ENCODE measurements at regions not wholly inside any gene's neighbourhood (a gene's known extent, or its start where the extent isn't known, plus 50 kb on each side); places are given as distances from the start of the nearest gene placed in this dataset.
A peak's percentile ranks its signal among the peaks of the same experiment; 100 is the strongest.

DNA sequence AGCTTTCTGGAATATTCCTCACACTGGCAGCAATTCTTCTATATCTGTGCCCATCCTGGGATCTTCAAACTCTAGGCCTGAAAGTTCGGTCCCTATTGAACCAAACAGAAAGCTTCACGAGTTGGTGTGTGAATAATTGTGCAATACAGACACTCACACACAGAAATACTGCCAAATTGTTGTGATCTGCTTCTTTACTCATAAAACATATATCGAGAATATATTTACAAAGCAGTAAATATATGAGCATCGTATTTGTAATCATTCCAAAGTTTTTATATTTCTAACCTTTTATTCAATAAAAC is 56.6 kb upstream of the BEX4 start:
- DNase-seq (ENCODE audit: low read depth), result no peak

DNA sequence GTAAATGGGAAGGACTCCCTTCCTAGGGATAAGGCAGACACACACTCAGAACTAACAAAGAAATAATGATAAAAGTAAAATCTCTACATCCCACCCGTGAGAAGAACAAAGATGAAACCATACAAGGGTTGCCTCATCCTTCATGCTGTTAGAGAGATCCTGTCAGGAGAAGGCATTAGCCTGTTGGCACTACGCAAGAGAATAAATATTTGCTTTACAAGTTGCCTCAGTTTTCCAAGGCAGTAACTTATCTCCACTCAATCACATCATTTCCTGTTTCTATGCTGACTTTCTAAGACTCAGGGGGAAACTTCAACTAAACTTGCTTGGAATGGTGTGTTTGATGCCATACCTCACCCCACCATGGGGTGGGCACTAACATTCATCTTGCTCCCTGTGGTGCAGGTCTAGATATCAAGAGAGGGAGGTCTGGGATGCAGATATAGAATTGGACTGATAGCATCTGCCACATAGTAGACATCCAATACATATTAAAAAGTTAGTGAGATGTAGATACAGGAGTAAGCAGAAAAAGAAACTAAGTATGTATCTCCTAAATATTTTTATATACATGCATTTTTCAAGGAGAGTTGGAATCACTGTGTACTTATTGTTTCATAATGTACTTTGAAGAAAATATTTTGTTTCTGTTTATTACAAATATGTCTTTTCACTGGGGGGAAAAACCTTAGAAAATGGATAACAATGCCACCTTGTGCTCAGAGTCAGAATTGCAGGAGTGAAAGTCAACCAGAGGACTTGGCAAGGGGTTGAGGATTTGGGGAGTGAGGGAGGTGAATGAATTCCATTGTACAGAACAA is 57.2 kb upstream of the BEX4 start:
- peak; percentile 46 for DNase-seq (ENCODE audit: low read depth)

DNA sequence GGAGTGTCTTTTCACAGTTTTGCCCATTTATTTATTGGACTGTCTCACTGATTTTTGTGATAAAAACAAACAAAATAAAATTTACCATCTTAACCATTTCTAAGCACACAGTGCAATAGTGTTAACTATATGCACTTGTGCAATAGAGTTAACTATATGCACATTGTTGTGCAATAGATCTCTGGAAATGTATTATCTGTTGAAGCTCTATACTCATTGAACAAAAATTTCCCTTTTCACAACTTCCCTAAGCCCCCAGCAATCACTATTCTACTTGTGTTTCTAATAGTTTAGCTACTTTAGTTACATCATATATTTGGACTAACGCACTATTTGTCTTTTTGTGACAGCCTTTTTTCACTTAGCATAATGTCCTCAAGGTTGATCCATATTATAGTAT is 59.7 kb upstream of the BEX4 start:
- DNase-seq (ENCODE audit: low read depth), result no peak

DNA sequence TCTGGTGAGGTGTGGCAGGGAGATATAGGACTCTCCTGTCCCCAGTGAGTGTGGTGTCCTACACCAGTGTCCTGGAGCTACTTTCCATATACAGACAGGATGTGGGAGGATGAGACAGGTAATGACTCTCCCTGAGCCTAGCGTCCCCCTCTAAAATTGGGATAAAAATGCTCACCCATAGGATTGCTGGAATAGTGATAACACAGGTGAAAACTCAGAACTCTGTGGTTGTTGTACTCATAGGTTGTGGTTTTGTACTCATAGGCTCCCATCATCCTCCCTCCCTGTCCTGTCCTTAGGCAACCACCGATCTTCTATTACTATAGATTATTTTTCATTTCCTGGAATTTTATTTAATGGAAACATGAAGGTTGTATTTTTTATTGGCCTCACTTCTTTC is 60.7 kb upstream of the NXF3 start:
- DNase-seq (ENCODE audit: low read depth), result no peak

DNA sequence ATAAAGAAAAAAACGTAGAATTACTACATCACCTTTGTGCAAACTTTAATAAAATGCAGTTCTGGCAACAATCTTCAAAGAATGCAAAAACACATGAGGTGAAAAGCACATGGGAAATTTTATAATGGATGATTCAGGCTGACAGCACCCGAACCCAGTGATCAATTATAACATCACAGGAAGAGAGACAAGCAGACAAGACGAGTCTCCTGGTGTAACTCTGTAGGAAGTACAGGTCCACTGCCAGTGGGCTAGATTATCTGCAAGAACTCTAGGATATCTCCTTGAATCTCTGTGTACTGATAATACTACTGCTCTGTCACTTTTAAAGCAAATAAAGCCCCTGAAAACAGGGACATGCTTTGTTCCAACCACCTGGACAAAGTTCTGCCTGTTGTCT is 58.9 kb upstream of the NXF3 start:
- no peak for DNase-seq (ENCODE audit: low read depth)

DNA sequence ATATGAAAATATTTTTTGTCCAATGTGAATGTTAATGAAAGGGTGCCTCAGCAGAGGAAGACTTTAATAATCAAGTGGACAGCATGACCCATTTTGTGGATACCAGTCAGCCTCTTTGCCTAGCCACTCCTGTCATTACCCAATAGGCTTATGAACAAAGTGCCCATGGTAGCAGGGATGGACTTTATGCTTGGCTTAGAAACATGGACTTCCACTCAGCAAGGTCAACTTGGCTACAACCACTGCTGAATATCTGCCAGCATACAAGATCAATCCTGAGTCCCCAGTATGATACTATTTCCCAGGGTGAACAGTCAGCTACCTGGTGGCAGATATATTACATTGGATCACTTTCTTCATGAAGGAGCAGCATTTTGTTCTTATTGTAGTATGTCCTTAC is 56.7 kb upstream of the NXF3 start:
- DNase-seq (ENCODE audit: low read depth), result no peak

DNA sequence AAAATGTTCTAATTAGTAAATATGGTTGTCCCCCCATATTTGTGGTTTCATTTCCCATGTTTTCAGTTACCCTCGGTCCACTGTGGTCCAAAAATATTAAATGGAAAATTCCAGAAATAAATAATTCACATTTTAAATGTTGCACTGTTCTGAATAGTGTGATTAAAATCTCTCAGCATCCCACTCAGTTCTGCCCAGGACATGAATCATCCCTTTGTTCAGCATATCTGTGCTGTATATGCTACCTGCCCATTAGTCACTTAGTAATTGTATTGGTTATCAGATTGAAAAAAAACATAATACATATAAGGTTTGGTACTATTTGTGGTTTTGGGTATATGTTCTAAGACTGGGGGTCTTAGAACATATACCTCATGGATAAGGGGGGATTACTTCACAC is 55.1 kb upstream of the NXF3 start:
- DNase-seq (ENCODE audit: low read depth), result no peak

Data from myocyte (in vitro differentiated cells).